Uterus (tissue), 2 donors: ENCODE measurements at regions not wholly inside any gene's neighbourhood (a gene's known extent, or its start where the extent isn't known, plus 50 kb on each side); places are given as distances from the start of the nearest gene placed in this dataset.

Source experiments
- CTCF ChIP-seq, 4 experiments: fragments of 200-600 bp in 2 of 4; fragments of 450-650 bp in 2 of 4; sonication (generic) in 2 of 4; IDR thresholded peaks; one replicate each; pipeline ENCODE4 v1.5.1; 2016 to 2019; ENCODE audit warnings: antibody characterized with exemption in 4 of 4, mild to moderate bottlenecking in 2 of 4, moderate library complexity in 1 of 4
- POLR2A ChIP-seq, 2 donors: fragments of 450-650 bp; IDR thresholded peaks; one replicate each; pipeline ENCODE4 v1.6.1; 2016; ENCODE audit warnings: antibody characterized with exemption in 2 of 2, mild to moderate bottlenecking in 1 of 2, moderate library complexity in 1 of 2

DNA sequence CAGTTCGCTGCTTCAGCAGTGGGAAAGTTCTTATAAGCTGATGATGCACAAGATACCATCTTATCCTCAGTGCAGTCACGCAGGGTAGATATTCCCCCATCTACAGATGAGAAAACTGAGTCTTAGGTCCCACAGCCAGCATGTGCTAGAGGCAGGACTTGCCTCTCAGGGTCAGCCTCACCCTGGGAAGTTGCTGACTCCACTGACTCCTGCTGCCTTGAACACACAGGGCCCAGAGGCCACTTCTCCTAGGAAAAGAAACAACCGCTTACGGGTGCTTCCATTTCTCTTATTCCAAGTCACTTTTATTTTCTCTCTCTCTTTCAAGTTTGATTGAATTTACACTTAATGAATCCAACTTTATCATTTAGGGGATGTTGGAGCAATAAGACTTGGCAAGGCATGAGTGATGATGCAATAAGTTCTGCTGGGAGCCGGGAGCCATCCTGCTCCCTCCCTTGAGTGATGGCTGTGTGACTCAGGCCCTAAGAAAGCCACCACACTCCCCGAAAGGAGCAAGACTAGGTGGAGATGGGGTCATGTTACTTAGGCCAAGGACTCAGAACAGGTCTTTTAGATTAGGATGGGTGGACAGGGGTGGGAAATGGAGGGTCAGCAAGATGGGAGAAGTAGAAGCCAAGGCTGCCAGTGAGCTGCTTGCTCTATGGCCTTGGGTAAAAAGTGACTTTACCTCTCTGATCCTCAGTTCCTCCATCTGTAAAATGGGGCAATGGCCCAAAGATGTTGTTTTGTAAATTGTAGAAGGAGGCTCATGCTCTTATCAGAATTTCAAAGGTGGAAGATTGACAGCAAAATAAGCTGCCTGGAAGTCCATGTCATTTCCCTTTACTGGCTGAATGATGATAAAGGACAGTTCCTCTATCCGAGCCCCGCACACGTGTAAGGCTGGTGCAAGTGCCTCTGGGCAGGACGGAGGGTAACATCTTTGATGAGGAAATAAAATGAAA, 67.4 kb upstream of the ZNF618 start:
- no peak for TF ChIP-seq CTCF (IDR thresholded peaks at IDR 0.05)
- no peak for TF ChIP-seq POLR2A (IDR thresholded peaks at IDR 0.05)
